Neural cell (in vitro differentiated cells): ENCODE measurements at regions not wholly inside any gene's neighbourhood (a gene's known extent, or its start where the extent isn't known, plus 50 kb on each side); places are given as distances from the start of the nearest gene placed in this dataset.

Source experiments
- H2AFZ ChIP-seq: fragments of 200-600, 300-800 bp; sonication (generic), shearing (Covaris generic); 2 replicates; pipeline ENCODE4 v1.6.0; 2014; ENCODE audit warnings: low read depth, mild to moderate bottlenecking, antibody characterized with exemption, low read length, moderate library complexity
- H3F3A ChIP-seq: fragments of 200-600 bp; shearing (Covaris generic); 2 replicates; pipeline ENCODE4 v1.6.1; 2016; ENCODE audit warnings: mild to moderate bottlenecking, moderate library complexity, mixed read lengths, antibody characterized with exemption, low read length; ENCODE audit not compliant: insufficient read depth, poor library complexity, severe bottlenecking
- H3K27ac ChIP-seq: fragments of 200-600, 300-800 bp; sonication (generic), shearing (Covaris generic); 2 replicates; pipeline ENCODE4 v1.5.1; 2014; ENCODE audit warnings: mild to moderate bottlenecking, low read length, moderate library complexity
- H3K27me3 ChIP-seq: fragments of 300-800, 200-600 bp; sonication (generic), shearing (Covaris generic); 2 replicates; pipeline ENCODE4 v1.6.0; 2014; ENCODE audit warnings: mild to moderate bottlenecking, low read depth, low read length, moderate library complexity; ENCODE audit not compliant: insufficient read depth
- H3K36me3 ChIP-seq: fragments of 300-800, 200-600 bp; sonication (generic), shearing (Covaris generic); 2 replicates; pipeline ENCODE4 v1.5.1; 2014; ENCODE audit warnings: mild to moderate bottlenecking, antibody characterized with exemption, low read length, moderate library complexity; ENCODE audit not compliant: insufficient read depth
- H3K4me2 ChIP-seq: fragments of 300-800, 200-600 bp; sonication (generic), shearing (Covaris generic); 2 replicates; pipeline ENCODE4 v1.6.0; 2014; ENCODE audit warnings: mild to moderate bottlenecking, low read length
- H3K4me3 ChIP-seq: fragments of 300-800, 200-600 bp; sonication (generic), shearing (Covaris generic); 2 replicates; pipeline ENCODE4 v1.5.1; 2014; ENCODE audit warnings: mild to moderate bottlenecking, low read length, moderate library complexity
- H3K79me2 ChIP-seq: fragments of 200-600 bp; shearing (Covaris generic); replicated peaks from 2 replicates; pipeline ENCODE4 v1.6.0; 2014; ENCODE audit warnings: mild to moderate bottlenecking, low read length, moderate library complexity; ENCODE audit not compliant: insufficient read depth
- H3K9ac ChIP-seq: fragments of 300-800, 200-600 bp; sonication (generic), shearing (Covaris generic); 2 replicates; pipeline ENCODE4 v1.6.1; 2016; ENCODE audit warnings: mild to moderate bottlenecking, low read length, mixed read lengths
- H3K9me2 ChIP-seq: fragments of 200-600 bp; shearing (Covaris generic); 2 replicates; pipeline ENCODE4 v1.6.1; 2016; ENCODE audit warnings: mild to moderate bottlenecking, low read length, mixed read lengths; ENCODE audit not compliant: insufficient read depth
- H3K9me3 ChIP-seq: fragments of 200-600, 300-800 bp; sonication (generic), shearing (Covaris generic); 2 replicates; pipeline ENCODE4 v1.6.1; 2016; ENCODE audit warnings: mild to moderate bottlenecking, mixed run types, low read length, moderate library complexity, mixed read lengths
- H4K20me1 ChIP-seq: fragments of 200-600 bp; shearing (Covaris generic); 2 replicates; pipeline ENCODE4 v1.6.1; 2016; ENCODE audit warnings: mild to moderate bottlenecking, mixed run types; ENCODE audit not compliant: insufficient read depth
- EP300 ChIP-seq: fragments of 450-650 bp; conservative IDR thresholded peaks from 2 replicates; pipeline ENCODE4 v1.6.1; 2014; ENCODE audit warnings: antibody characterized with exemption, mild to moderate bottlenecking, moderate library complexity; ENCODE audit not compliant: poor library complexity, severe bottlenecking
- EZH2 ChIP-seq: fragments of 200-600, 300-800 bp; shearing (Covaris generic), sonication (generic); IDR thresholded peaks from 2 replicates; pipeline ENCODE4 v1.6.1; 2014; ENCODE audit warnings: antibody characterized with exemption, low read length, borderline replicate concordance, mild to moderate bottlenecking; ENCODE audit not compliant: insufficient read depth, poor library complexity, severe bottlenecking
- MXI1 ChIP-seq: fragments of 450-650 bp; conservative IDR thresholded peaks from 2 replicates; pipeline ENCODE4 v1.6.1; 2014; ENCODE audit warnings: antibody characterized with exemption, mild to moderate bottlenecking; ENCODE audit not compliant: poor library complexity, severe bottlenecking
- POLR2AphosphoS5 ChIP-seq: IDR thresholded peaks from 2 replicates; pipeline ENCODE4 v1.6.1; 2012
- RAD21 ChIP-seq: fragments of 450-650 bp; conservative IDR thresholded peaks from 2 replicates; pipeline ENCODE4 v1.6.1; 2014; ENCODE audit warnings: antibody characterized with exemption, mild to moderate bottlenecking, moderate library complexity
- SMC3 ChIP-seq: fragments of 450-650 bp; conservative IDR thresholded peaks from 2 replicates; pipeline ENCODE4 v1.6.1; 2014; ENCODE audit warnings: antibody characterized with exemption, mild to moderate bottlenecking, moderate library complexity; ENCODE audit not compliant: poor library complexity
- TAF1 ChIP-seq: IDR thresholded peaks from 2 replicates; pipeline ENCODE4 v1.6.1; 2012; ENCODE audit warnings: low read depth
- TF ChIP-seq, protein P1 (sequence below): IDR thresholded peaks from 2 replicates; pipeline ENCODE4 v1.6.1; 2012; ENCODE audit warnings: borderline replicate concordance
- TF ChIP-seq, protein P2 (sequence below): fragments of 450-650 bp; IDR thresholded peaks from 2 replicates; pipeline ENCODE4 v1.5.1; 2014; ENCODE audit warnings: antibody characterized with exemption, mild to moderate bottlenecking, moderate library complexity; ENCODE audit not compliant: poor library complexity, severe bottlenecking

DNA sequence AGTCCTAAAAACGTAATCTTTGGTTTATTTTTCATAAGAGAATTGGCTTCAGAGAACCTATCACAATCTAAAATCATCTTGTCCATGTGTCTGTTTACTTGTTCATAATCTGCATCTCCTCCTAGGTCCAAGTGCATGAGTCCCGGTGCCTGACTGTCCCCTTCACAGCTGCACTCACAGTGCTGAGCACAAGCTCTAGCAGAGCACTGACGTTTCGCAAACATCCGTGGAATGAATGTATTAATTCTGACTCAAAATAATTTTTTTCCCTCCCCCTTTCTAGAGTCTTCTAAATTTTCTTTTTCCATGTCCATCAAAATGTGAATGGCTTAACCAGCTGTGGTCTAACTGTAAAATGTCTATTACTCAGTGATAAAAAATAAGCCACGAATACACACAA is 245.5 kb upstream of the TSHZ3 start:
- Histone ChIP-seq H3K9ac (no peak overlapping the region), H4K20me1 (no peaks in the 10 kb centered on the region), H3K36me3 (no peaks in the 10 kb centered on the region), H3K4me2 (no peak overlapping the region), H3K4me3 (no peak overlapping the region), H2AFZ (no peak overlapping the region), H3K9me3 (no peaks in the 10 kb centered on the region), H3K27ac (no peak overlapping the region), H3K27me3 (no peaks in the 10 kb centered on the region), H3F3A (no peaks in the 10 kb centered on the region), H3K9me2 (no peaks in the 10 kb centered on the region), H3K79me2 (no peaks in the 10 kb centered on the region)
- no peak for TF ChIP-seq EP300
- no peak for TF ChIP-seq EZH2
- TF ChIP-seq, protein P1, sequence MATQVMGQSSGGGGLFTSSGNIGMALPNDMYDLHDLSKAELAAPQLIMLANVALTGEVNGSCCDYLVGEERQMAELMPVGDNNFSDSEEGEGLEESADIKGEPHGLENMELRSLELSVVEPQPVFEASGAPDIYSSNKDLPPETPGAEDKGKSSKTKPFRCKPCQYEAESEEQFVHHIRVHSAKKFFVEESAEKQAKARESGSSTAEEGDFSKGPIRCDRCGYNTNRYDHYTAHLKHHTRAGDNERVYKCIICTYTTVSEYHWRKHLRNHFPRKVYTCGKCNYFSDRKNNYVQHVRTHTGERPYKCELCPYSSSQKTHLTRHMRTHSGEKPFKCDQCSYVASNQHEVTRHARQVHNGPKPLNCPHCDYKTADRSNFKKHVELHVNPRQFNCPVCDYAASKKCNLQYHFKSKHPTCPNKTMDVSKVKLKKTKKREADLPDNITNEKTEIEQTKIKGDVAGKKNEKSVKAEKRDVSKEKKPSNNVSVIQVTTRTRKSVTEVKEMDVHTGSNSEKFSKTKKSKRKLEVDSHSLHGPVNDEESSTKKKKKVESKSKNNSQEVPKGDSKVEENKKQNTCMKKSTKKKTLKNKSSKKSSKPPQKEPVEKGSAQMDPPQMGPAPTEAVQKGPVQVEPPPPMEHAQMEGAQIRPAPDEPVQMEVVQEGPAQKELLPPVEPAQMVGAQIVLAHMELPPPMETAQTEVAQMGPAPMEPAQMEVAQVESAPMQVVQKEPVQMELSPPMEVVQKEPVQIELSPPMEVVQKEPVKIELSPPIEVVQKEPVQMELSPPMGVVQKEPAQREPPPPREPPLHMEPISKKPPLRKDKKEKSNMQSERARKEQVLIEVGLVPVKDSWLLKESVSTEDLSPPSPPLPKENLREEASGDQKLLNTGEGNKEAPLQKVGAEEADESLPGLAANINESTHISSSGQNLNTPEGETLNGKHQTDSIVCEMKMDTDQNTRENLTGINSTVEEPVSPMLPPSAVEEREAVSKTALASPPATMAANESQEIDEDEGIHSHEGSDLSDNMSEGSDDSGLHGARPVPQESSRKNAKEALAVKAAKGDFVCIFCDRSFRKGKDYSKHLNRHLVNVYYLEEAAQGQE, result no peak
- no peak for TF ChIP-seq SMC3
- TF ChIP-seq MXI1, result no peak
- no peak for TF ChIP-seq RAD21
- no peak for TF ChIP-seq TAF1
- TF ChIP-seq POLR2AphosphoS5, result no peak
- TF ChIP-seq, protein P2, sequence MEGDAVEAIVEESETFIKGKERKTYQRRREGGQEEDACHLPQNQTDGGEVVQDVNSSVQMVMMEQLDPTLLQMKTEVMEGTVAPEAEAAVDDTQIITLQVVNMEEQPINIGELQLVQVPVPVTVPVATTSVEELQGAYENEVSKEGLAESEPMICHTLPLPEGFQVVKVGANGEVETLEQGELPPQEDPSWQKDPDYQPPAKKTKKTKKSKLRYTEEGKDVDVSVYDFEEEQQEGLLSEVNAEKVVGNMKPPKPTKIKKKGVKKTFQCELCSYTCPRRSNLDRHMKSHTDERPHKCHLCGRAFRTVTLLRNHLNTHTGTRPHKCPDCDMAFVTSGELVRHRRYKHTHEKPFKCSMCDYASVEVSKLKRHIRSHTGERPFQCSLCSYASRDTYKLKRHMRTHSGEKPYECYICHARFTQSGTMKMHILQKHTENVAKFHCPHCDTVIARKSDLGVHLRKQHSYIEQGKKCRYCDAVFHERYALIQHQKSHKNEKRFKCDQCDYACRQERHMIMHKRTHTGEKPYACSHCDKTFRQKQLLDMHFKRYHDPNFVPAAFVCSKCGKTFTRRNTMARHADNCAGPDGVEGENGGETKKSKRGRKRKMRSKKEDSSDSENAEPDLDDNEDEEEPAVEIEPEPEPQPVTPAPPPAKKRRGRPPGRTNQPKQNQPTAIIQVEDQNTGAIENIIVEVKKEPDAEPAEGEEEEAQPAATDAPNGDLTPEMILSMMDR, result no peak

DNA sequence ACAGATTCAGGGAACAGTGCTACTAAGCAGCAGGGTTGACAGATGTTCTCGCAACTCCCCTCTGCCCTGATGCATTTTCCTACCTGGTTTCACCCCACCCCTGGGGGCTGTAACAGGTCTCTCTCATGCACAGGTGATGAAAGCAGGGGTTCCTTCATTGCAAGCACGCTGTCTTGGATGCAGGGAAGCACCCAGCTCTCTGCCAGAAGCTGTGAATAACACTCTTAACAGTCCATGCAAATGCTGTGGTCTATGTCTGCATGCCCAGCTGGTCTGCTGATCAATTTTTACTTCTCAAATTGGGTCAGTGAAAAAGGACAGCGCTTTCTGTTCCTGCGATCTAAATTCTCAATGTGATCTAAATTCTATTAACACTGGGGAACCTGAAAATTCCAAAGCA is 246.3 kb upstream of the TSHZ3 start:
- H2AFZ ChIP-seq, result no peak overlapping the region
- no peak overlapping the region for H3K4me2 ChIP-seq
- no peaks in the 10 kb centered on the region for H4K20me1 ChIP-seq
- no peaks in the 10 kb centered on the region for H3K79me2 ChIP-seq
- no peak overlapping the region for H3K4me3 ChIP-seq
- TF ChIP-seq TAF1 (no peak), EZH2 (no peak), POLR2AphosphoS5 (no peak), SMC3 (no peak), RAD21 (no peak), MXI1 (no peak), EP300 (no peak)
- TF ChIP-seq, protein P1, result no peak
- TF ChIP-seq, protein P2, result no peak
- H3K27ac ChIP-seq, result no peak overlapping the region
- no peaks in the 10 kb centered on the region for H3K9me2 ChIP-seq
- no peaks in the 10 kb centered on the region for H3F3A ChIP-seq
- no peak overlapping the region for H3K9ac ChIP-seq
- no peaks in the 10 kb centered on the region for H3K9me3 ChIP-seq
- H3K27me3 ChIP-seq, result no peaks in the 10 kb centered on the region
- no peaks in the 10 kb centered on the region for H3K36me3 ChIP-seq
